ENCODE measurements at regions not wholly inside any gene's neighbourhood (a gene's known extent, or its start where the extent isn't known, plus 50 kb on each side); places are given as distances from the start of the nearest gene placed in this dataset.

DNA sequence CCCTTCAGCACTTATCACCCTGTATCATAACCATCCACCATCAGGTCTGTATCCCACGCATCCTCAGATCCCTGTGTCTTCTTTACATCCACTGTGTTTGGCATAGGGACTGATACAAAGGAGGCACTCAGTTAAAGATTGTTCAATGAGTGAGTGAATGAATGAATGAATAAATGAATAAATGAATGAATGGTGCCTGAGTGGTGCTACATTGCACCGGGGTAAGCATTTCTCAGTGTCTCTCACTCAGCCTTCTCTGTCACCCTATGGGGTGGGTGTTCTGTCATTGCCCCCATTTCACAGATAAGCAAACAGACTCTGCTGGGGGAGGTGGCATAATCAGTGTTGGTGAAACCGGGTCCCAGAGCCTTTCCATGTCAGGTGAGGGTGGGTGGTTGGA is 56.6 kb upstream of the ID3 start:
- DNase-seq (ENCODE audit: low read depth in 4 of 4, low spot score in 3 of 4), result no peak

DNA sequence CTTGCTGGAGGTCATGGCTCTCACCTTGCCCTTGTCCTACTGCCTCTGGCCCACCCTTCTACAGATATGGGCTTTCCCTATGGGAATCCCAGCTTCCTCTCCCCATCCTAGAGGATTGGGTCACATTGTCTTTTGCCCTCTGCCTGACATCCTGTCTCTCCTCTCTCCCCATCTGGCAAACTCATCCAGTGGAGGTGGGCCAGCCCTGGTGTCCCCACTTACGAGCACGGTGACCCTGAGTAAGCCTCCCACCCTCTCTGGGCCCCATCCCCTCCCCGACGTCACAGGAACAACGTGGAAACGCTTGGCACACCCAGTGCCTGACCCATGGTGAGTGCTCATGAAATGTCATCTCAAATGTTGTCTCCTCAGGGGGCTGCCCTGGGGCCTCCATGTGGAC is 56.1 kb upstream of the ID3 start:
- no peak for DNase-seq (ENCODE audit: low read depth in 4 of 4, low spot score in 3 of 4)

DNA sequence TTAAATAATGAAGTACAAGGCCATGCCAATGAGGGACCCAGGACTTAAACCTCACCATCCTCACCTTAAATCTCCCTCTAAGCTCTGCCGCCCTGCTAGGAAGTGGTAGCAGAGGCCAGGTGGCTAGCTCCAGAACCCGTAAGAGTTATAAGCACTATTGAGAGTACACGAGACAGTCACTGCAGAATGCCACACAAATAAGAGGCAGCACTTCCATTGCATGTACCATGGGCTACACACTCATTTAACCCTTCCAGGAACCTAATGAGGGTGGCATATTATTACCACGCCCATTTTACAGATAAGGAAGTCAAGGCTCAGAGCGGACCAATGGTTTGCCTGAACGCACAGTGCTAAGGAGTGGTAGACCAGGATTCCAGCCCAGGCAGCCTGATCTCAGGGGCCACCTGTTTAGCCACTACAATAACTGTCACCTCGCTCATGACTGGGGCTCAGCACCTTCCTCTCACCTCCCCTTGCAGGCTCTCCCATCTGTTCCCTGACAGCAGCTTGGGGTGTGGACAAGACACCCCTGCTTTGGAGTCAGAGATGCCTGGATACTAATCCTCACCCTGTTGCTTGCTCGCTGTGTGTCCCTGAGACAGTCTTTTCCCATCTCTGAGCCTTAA is 54.8 kb upstream of the ID3 start:
- no peak for DNase-seq (ENCODE audit: low read depth in 4 of 4, low spot score in 3 of 4)

DNA sequence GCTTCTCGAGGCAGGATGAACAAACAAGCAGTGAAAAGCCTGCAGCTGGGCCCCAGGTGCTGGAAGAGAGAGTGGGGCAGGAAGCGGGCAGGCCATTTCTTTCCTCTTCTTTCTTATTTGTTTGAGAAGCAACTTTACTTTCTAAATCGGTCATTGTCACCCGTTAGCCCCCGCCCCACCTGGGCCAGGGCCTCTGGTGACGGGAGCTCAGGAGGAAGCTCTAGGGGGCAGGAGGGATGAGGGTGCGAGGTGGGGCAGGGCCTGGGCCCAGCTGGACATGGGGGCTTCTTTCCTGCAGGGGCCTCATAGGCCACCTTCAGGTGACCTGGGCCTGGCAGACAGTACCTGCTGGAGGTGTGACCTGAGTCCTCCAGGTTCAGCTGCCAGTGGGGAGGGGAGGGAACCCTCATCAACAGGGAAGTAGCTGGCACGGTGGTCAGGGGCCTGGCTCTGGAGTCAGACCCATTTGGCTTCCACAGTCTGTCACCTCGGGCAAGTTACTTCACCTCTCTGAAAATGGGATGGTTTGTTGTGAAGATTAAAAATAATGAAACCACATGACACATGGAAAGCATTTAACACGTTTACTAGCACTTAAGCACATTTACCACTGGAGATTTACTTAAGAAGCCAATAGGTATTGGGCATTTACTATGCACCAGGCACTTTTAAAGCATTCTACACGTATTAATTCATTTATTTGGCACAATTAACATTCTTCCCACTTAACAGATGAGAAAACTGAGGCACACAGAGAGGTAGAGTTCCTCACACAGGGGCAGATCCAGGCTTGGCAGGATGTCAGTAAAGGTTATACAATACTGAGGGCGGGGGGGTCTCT is 54.1 kb upstream of the ID3 start:
- DNase-seq (ENCODE audit: low read depth in 4 of 4, low spot score in 3 of 4), result no peak

DNA sequence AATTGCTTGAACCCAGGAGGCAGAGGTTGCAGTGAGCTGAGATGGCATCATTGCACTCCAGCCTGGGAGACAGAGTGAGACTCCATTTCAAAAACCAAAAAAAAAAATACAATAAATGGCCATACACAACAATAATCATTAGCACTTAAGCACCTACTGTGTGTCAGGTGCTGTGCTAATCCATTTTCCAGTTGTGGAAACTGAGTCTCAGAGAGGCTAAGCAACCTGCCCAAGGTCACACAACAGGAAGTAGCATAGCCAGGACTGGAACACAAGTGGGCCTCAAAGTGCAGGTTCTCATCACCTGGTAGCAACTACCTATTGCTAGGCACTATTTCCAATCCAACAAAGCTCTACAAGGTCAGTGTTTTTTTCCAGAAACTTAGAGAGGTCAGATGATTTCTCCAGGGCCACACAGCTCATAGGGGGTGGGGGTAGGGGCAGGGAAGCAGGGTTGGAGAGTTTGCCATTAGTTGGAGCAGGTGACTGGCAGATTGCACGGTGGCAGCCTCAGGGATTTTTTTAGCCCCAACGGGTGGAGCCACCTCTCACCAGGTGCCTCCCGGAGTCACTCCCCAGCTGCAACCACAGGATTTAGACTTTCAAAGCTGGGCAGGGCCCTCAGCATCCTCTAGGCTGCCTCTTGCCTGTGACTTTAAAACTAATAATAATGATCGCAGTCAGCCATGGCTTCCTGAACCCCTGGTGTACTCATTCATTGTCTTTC is 52.5 kb upstream of the ID3 start:
- DNase-seq (ENCODE audit: low read depth in 4 of 4, low spot score in 3 of 4), result no peak

DNA sequence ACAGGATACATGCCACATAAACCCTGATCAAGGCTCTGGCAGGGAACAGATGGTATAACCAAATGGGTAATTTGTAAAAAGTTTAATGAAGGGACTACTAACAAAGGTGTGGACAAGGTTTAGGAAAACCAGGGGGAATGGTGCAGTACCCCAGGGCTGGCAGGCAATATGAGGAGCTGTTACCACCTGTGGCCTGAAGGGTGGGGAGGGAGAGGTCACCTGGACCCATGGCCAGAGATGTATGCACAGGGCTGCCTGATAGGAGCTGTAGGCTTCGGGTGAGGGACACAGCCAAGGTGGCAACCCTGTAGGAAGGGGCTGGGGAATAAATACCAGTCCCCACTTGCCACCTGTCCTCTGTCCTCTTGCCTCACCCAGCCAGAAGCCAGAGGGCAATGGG is 51.4 kb upstream of the ID3 start:
- no peak for DNase-seq (ENCODE audit: low read depth in 4 of 4, low spot score in 3 of 4)

DNA sequence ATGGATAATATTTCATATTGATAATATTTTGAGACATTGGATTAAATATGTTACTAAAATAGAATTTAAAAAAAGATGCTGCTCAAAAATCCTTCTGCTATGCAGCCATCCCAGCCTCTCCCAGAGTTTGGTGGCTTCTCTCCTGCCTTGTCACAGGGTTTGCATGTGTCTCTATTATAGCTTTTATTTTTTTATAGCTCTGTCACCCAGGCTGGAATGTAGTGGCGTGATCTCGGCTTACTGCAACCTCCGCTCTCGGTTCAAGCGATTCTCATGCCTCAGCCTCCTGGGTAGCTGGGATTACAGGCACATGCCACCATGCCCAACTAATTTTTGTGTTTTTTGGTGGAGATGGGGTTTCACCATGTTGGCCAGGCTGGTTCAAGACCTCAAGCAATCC is 50.7 kb upstream of the ID3 start:
- DNase-seq (ENCODE audit: low read depth in 4 of 4, low spot score in 3 of 4), result no peak

All from left renal pelvis (tissue), 4 donors.